Fibroblast of peridontal ligament (primary cell): ENCODE measurements at regions not wholly inside any gene's neighbourhood (a gene's known extent, or its start where the extent isn't known, plus 50 kb on each side); places are given as distances from the start of the nearest gene placed in this dataset.
"Not testable (repeated sequence)": the region's sequence is repeated elsewhere in the genome, so short reads cannot be mapped to it uniquely, and the experiment has no call there.

Experiments
- DNase-seq: peaks from one replicate; pipeline ENCODE4 v3.0.0-alpha.2; 2010; ENCODE audit errors: extremely low read depth

DNA sequence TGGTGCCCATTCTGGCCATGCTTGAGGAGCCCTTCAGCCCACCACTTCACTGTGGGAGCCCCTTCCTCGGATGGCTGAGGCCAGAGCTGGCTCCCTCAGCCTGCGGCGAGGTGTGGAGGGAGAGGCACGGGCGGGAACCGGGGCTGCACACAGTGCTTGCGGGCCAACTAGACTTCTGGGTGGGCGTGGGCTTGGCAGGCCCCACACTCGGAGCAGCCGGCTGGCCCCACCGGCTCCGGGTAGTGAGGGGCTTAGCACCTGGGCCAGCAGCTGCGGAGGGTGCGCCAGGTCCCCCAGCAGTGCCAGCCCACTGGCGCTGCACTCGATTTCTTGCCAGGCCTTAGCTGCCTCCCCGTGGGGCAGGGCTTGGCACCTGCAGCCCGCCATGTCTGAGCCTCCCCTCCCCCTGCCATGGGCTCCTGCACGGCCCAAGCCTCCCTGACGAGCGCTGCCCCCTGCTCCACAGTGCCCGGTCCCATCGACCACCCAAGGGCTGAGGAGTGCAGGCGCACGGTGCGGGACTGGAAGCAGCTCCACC lies 554.2 kb downstream of the GABRG2 start:
- not testable (repeated sequence) for DNase-seq

DNA sequence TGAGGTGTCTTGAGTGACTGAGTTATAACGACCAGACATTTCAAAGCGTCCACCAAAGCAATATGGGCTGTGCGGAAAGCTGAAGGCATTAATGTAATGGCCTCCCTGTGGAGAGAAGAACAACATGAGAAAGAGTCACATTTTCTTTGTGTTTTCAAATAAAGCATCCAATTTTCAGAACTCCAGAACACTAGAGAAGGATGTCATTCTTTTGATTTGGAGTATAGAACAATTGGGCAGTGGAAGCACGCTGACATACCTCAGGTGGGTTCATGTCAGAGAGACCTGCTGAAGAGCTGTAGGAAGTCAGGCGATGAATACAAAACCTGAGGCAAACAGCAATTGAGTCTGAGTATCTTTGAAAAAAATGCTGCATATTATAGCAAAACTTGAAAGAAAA lies 556.5 kb downstream of the GABRG2 start:
- no peak for DNase-seq

DNA sequence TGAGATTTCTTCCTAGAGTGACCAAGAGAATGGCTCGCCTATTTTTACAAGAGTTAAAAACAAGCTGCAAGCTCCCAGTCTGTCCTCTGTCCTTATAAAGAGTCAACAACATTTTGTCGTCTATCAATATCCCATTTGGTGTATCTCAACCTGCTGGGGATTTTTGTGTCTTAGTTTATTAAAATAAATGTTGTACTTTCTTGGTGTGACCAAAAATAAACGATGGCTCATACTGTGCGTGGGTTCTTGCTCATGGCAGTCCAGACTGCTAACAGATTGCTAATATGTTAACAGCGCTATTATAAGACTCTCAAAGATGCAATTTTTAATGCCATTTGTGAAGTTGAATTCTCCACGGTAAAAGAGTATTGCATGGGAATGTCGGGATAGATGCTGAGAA lies 569.9 kb downstream of the GABRG2 start:
- DNase-seq, result no peak

DNA sequence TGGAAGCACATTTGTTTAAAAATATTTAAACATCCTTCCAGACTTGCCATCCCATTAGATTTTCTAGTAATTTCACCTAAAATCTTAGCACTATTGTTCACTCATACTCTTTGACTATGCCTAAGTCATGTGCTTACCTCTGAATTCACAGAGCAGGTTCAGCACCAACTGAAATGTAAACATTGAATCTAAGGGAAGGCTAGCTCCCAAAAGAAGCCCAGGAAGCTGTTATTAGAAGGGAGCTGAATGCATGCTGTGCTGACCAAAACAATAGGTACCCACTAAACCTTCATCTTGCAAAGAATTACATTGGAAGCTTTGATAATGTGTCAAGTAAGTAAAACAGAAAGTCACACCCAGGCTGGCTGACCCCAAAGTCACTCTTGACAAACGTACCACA lies 571.3 kb downstream of the GABRG2 start:
- DNase-seq, result no peak

DNA sequence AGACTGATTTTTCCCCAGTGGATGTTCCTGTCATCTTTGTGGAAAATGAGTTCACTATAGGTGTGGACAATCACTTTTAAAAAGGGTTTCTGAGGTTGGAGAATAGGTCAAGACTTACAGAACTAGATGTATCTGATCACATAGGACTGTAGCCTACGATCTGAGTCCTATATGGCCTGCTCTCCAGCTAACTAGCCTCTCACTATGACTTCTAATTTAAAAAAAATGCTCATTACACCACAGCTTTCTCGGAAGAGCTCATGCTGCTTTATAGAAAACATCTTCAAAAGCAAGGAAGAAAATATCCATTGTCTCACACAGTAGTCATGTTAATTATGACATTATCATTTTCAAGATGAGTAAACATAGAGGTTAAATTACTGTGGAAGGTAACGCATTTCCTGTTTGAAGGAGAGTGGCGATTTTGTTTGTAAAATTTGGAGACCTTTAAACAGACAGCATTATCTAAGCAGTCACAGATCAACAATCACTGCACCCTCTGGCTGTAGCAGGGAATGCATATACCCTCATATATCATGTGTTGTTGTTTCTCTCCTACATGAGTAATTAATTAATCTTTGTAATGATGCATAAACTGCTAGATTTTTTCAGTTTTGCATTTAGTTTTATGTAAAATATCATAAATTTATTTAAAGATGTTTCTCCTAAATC lies 573.7 kb downstream of the GABRG2 start:
- no peak for DNase-seq

DNA sequence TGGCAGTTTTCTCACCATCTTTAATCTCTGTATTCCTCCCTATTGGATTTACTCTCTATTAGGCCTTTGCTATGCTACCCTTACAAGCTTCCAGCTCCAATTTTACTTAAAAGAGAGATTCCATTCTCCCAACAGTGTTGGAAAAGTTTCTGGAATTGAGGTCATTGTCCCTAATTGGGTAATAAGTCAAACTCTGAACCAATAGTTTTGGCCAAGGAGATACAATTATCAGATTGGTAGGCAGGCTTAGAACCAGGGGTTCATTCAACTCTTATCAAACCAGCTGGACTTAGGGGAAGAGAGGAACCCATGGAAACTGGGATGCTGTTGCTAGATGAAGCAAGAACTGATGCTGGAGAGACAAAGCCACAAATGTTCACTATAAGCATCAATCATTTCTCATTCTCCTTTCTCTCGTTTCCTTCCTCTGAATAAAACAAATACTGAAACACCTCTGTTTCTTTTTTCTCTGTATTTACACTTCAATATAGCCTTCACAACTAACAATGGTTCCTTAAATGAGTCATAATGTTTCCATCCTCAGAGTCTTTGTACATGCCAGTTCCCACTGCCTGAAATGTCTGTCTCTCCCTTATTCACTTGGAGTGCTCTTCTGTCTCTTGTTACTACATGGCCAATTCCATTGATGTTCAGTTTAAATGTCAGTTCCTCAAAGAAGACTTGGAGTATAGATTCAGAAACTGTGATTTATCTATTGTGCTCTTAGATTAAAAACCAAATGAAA lies 587.3 kb downstream of the GABRG2 start:
- no peak for DNase-seq

DNA sequence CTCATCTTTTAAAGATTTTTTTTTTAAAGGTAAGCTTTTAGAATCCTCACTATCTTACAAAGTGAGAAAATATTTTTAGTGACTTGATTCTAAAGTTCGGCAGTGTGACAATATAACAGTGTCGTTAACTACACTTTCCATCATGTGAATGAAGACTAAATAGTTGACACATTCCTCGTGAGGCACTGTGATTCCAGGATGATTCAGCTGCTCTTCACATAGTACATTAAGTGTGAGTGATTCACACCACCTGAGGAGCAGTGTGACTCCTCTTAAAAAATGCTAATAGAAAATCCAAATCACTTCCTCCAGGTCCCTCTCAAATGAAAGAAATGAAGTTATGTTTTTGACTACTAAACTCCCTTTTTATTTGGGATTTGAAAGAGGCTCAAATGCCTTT lies 589.5 kb downstream of the GABRG2 start:
- DNase-seq, result no peak

DNA sequence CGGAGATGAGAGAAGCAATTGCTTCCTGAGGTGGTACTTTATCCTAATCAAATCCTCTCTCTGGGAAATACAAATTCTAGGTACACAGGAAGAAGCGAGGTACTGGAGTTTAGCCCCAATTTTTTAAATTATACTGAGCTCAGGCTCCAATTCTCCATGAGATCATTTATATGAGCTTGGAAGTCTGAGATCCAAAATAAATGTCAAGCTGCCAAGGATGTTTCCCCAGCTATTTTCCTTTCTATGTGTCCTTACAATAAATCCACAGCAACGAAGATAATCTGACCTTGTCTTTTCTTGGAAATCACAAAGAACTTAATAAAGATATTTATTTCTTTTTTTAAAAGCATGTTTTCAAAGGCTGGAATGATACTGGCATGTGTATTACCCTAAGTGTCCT lies 597.3 kb downstream of the GABRG2 start:
- no peak for DNase-seq

DNA sequence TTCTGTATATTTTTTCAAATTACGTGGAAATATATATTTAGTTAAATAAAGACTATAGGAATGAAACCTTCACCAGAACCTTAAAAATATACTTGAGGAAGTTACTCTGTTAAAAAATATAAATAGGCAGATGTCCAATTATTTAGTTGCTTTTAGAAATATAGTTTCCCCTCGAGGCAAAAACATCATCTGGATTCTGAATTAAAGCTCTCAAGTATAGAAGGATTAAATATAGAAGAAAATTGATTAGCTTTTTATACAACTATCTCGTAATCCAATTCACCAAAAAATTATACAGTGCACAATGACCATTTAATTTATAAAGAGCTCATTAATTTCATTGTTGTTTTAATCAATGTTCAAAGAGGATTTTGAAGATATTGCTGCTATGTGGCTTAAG lies 601.4 kb downstream of the GABRG2 start:
- DNase-seq, result no peak

DNA sequence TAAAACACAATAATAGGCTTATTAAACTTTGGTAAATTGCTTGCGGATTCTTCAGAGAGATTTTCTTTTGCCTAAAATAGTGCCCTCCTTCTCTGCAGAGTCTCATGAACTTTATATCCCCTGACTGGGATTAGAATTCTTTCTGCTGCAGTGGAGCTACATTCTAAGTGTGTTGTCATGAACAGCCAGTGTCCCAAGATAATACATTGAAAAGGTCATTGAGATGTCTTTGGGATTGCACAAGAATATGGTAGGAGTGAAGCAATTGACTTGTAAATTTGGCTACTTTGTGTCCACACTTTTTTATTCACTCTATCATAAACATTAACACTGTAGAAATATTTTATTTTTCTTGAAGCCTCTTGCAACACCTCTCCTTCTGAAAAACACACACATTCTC lies 604.5 kb downstream of the GABRG2 start:
- DNase-seq, result no peak

DNA sequence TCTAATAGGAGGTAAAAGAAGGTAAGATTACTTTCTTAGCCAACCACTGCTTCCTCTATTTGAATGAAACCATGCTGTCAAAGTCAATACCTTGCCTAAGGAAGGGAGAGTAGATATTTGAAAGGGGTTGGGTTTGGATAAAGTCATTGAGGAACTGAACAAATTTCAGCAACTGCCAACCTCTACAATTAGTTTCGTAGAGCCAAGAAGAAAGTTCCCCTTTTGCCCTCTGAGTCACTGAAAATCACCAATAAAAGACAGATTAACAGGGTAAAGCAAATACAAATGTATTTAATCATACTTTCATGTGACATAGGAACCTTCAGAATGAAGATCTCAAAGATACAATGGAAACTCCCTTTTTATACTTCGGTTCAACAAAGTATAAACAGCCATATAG lies 615.7 kb downstream of the GABRG2 start:
- DNase-seq, result no peak

DNA sequence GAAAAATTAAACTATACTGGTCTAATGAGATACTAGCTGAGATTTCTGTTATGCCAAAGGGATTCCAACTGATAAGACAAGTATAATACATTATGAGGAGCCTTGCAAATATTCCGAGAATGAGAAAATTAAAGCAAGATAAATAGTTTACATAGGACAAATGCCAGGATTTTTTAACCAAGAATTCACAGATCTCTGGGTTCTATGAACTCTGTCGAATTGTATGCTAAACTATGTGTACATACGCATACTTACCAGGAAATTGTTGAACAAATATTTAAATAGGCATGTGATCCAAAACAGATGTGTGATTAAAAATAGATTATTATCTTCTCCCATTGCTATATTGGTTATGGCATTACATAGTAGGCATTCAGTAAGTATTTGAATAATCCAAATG lies 616.6 kb downstream of the GABRG2 start:
- DNase-seq, result no peak

DNA sequence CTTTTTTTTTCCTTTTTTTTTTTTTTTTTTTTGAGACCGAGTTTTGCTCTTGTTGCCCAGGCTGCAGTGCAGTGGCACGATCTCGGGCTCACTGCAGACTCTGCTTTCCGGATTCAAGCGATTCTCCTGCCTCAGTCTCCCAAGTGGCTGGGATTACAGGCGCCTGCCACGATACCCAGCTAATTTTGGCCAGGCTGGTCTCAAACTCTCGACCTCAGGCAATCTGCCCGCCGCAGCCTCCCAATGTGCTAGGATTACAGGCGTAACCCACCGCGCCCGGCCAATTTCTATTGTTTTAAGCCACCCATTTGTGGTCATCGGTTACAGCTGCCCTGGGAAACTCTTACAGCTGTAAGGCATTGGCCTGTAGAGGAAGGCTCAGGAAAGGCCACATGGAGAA lies 617.7 kb downstream of the GABRG2 start:
- DNase-seq, result no peak

DNA sequence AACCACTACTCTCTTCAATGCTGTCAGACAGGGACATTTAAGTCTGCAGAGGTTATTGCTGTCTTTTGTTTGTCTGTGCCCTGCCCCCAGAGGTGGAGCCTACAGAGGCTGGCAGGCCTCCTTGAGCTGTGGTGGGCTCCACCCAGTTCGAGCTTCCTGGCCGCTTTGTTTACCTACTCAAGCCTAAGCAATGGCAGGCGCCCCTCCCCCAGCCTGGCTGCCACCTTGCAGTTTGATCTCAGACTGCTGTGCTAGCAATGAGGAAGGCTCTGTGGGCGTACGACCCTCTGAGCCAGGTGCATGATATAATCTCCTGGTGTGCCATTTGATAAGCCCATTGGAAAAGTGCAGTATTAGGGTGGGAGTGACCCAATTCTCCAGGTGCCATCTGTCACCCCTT lies 628.7 kb downstream of the GABRG2 start:
- not testable (repeated sequence) for DNase-seq

DNA sequence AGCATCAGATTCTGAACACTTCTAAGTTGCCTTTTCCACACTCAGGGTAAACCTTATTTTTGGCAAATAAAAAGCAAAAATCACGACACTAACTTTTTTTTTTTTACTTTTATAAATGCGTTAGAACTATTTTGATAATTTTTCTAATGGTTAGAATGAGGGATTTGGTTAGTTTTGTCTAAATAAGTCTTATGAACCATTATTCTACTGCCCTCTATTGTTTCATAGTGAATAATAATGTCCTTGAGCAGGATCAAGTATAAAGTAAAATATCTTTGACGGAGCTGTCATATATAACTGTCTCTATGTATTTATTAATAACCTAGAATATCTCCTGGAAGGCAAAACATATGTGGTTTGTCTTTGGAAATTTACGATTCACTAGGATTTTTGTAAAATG lies 631.8 kb downstream of the GABRG2 start:
- no peak for DNase-seq

DNA sequence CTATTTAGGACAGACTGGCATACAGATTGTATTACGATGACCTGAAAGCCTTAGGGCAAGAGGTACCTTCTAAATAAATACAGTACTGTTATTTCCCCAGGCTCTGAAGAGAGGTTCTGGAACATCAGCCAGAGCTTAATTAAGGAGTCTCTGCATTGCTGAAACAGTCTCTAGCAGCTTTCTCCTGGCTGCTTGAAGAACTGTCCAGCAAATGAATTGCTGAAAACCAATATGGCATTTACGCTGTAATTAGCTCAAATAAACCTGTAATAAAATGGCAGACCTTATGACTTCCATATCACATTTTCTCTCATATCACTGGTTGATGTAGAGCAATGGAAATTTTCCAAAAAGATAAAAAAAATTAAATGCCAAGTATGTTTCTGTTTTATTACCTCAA lies 636.3 kb downstream of the GABRG2 start:
- no peak for DNase-seq

DNA sequence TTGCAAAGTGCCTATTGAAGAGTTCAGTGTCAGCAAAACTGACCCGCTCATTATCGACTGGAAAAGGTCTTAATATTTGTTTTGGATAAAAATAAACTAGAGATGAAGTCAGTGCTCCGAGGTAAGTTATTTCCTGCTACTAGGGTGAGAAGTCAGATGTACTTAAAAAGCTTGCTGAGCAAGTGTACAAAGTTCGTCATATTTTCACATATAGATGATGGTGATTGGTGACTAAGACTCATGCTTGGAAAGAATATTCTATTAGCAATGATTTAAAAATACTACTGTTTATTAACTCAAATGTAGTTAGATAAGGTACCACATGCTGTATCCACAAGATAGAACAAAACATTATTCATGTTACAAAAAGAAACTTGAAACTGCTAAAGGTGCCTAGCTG lies 643.7 kb downstream of the GABRG2 start:
- no peak for DNase-seq

DNA sequence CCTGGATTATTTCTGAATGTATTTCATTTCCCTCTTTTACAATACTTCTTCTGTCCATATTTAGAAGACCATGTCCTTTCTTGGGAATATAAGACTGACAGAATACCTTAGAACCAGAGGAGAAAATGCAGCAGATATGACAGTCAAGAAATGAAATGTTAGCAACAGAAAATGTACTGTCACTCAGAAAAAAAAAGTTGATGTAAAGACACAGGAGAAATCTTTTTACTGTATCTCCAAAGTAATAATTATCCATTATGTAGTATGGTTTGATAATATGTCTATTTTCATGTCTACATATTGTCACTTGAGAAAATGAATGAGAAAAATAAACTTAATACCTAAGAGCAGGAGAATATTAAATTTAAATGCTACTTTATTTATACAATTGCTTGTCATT lies 652.1 kb downstream of the GABRG2 start:
- no peak for DNase-seq

DNA sequence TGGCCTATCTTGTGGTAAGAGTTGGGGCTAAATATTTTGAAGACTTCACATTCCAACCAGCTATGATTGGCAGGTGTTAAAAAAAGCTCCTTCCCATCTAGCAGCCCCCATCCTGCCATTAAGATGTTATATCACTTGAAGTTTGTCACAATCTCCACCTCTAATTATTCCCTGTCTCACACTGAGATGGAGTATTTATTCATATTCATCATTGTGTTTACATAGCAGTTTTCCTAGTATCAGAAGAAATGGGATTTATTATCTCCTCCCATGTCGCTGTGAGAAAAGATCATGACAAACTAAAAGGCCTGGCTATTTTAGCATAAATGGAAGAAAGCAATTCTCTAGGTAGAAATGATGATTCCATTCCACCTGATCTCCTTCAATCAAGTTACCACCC lies 653.6 kb downstream of the GABRG2 start:
- DNase-seq, result no peak

DNA sequence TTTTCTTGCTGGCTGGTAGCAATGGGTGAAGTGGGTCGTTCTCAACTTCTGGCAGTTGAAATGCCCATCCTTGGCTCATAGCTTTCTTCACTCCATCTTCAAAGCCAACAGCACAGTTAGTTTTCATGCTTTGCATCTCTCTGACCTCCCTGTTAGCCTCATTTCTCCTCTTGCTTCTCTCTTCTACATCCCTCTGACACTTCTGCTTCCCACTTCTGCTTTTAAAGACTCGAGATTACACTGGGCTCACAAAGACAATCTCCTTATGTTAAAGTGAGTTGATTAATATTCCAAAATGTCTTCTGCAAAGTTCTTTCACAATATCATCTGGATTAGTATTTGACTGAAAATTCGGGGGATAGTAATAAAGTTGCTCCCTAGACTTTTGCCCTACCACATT lies 684.8 kb upstream of the CCNG1 start:
- no peak for DNase-seq

DNA sequence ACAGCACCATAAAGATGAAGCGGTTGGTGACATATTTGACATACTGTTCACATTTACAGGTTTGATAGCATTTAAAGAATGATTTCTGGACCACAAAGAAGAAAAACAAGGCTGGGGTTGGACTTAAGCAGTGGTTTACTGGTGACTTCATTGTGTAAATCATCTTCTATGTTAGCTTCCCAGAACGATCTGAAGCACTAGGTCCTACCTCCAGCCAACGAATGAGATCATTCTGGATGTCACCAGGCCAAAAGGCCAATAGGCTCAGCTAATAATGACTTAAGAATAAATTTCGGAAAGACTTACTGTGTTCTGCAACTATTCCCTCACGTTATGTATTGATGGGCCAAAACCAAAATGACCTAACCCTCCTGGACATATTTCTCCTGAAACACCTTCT lies 675.3 kb upstream of the CCNG1 start:
- DNase-seq, result no peak

DNA sequence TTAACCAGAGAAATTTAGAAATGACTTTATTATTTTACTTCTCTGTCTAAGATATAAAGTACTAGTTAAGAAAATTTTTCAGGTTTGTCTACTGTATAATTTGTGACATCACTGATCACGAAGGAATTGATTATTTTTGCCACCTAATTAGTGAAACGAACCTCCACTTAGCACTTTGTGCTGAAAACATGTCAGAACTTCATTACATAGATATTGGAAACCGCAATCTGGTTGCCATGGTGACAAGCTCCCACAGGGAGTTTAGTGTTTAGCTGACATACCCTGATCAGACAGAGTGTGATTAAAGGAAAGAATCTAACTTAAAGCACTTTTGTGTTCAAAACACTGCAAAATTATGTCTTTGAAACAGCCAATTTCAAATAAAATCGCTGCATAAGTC lies 668.4 kb upstream of the CCNG1 start:
- DNase-seq, result no peak

DNA sequence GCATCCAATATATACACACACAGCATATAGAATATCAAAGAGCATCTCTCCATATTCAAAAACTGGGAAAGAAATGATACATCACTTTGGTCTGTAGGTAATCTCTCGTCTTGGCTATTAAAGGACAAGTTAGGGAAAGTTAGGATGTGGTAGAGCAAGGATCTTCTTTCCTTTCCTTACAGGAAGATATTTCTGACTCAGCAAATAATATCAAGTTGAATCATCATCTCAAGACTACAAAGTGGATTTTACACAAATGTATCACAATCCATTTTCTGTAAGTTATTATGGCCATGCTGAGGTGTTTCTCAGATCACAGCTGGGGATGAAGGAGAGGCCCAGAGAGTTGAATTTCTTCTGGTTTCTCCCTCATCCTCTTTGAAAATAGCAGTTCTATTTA lies 651.7 kb upstream of the CCNG1 start:
- no peak for DNase-seq

DNA sequence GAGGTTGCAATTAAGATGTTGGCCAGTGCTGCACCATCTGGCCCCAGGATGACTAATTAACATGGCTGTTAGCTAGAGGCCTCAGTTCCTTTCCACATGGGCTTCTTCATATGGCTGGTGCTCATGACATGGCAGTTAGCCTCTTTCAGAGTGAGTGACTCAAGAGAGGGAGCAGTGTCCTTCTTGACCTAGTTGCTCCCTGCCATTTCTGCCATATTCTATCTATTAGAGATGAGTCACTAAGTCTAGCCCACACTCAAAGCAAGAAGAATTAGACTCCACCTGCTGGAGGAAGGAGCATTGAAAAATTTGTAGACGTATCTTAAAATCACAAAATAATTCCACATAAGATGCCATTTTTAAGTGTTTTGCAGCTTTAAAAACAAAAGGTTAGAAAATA lies 651.2 kb upstream of the CCNG1 start:
- no peak for DNase-seq
